ENCODE measurements at regions not wholly inside any gene's neighbourhood (a gene's known extent, or its start where the extent isn't known, plus 50 kb on each side); places are given as distances from the start of the nearest gene placed in this dataset.

- TF ChIP-seq RAD21 (IDR thresholded peaks at IDR 0.05) = no peak
- no peak for TF ChIP-seq CTCF (IDR thresholded peaks at IDR 0.05; ENCODE audit: low read depth, low read length, missing input control)
- TF ChIP-seq JUND (IDR thresholded peaks at IDR 0.05) = no peak
- no peak for TF ChIP-seq RXRA (IDR thresholded peaks at IDR 0.05)
- TF ChIP-seq MAX (IDR thresholded peaks at IDR 0.05) = no peak
- no peak for TF ChIP-seq YY1 (IDR thresholded peaks at IDR 0.05)
- no peak for TF ChIP-seq ATF3 (IDR thresholded peaks at IDR 0.05)
- TF ChIP-seq REST (IDR thresholded peaks at IDR 0.05) = no peak
- TF ChIP-seq FOXA1 (IDR thresholded peaks at IDR 0.05) = no peak
- TF ChIP-seq EGR1 (IDR thresholded peaks at IDR 0.05; ENCODE audit: low read depth in 2 of 2) = no peak
- no peak for TF ChIP-seq GABPA (IDR thresholded peaks at IDR 0.05 in 1 of 2, conservative IDR thresholded peaks at IDR 0.05 in 1 of 2)
- TF ChIP-seq SP1 (IDR thresholded peaks at IDR 0.05) = no peak
- TF ChIP-seq ZBTB33 (IDR thresholded peaks at IDR 0.05) = no peak
- no peak for TF ChIP-seq NR2F2 (IDR thresholded peaks at IDR 0.05)
Measured at GRCh38 chr18:1246827-1247226, 342.2 kb downstream of the ADCYAP1 start.
